ENCODE measurements at regions not wholly inside any gene's neighbourhood (a gene's known extent, or its start where the extent isn't known, plus 50 kb on each side); places are given as distances from the start of the nearest gene placed in this dataset.

- H3K27ac ChIP-seq: no peak overlapping the region
- 73 to 82% (median 77%) methylated on average over 5 of the region's 5 CpGs for WGBS, 3 donors
- no peak for TF ChIP-seq CTCF (IDR thresholded peaks at IDR 0.05)
- TF ChIP-seq EP300 (IDR thresholded peaks at IDR 0.05): no peak
- TF ChIP-seq POLR2A (IDR thresholded peaks at IDR 0.05): no peak
- intact Hi-C loops (cut with DNase I): no loop called here
- H3K36me3 ChIP-seq: no peaks in the 10 kb centered on the region
- H3K4me1 ChIP-seq (ENCODE audit: insufficient read depth): no peaks in the 10 kb centered on the region
- H3K9me3 ChIP-seq: no peaks in the 10 kb centered on the region
- H3K4me3 ChIP-seq: no peak overlapping the region
- no peak for DNase-seq
- no peaks in the 10 kb centered on the region for H3K27me3 ChIP-seq
Measured at GRCh38 chr13:64997438-64997837, 2232.7 kb downstream of the PCDH9 start.

- intact Hi-C loops (cut with DNase I): no loop called here
- H3K4me3 ChIP-seq: no peak overlapping the region
- no peak for DNase-seq
- H3K9me3 ChIP-seq: no peaks in the 10 kb centered on the region
- H3K27ac ChIP-seq: no peak overlapping the region
- H3K27me3 ChIP-seq: no peaks in the 10 kb centered on the region
- no peaks in the 10 kb centered on the region for H3K4me1 ChIP-seq (ENCODE audit: insufficient read depth)
- no peaks in the 10 kb centered on the region for H3K36me3 ChIP-seq
- WGBS, 3 donors: 69 to 82% (median 71%) methylated on average over 4 of the region's 4 CpGs
- TF ChIP-seq POLR2A (IDR thresholded peaks at IDR 0.05) (no peak), CTCF (IDR thresholded peaks at IDR 0.05) (no peak), EP300 (IDR thresholded peaks at IDR 0.05) (no peak)
Measured at GRCh38 chr13:64993514-64994164, 2236.5 kb downstream of the PCDH9 start.

- no peaks in the 10 kb centered on the region for H3K9me3 ChIP-seq
- H3K4me1 ChIP-seq (ENCODE audit: insufficient read depth): no peaks in the 10 kb centered on the region
- TF ChIP-seq CTCF (IDR thresholded peaks at IDR 0.05) (no peak), POLR2A (IDR thresholded peaks at IDR 0.05) (no peak), EP300 (IDR thresholded peaks at IDR 0.05) (no peak)
- intact Hi-C loops (cut with DNase I): no loop called here
- H3K27ac ChIP-seq: no peak overlapping the region
- DNase-seq: no peak
- no peaks in the 10 kb centered on the region for H3K27me3 ChIP-seq
- H3K4me3 ChIP-seq: no peak overlapping the region
- no peaks in the 10 kb centered on the region for H3K36me3 ChIP-seq
- WGBS, 3 donors: 46 to 59% (median 50%) methylated on average over 2 of the region's 2 CpGs
Measured at GRCh38 chr13:64992314-64992713, 2237.8 kb downstream of the PCDH9 start.

DNA sequence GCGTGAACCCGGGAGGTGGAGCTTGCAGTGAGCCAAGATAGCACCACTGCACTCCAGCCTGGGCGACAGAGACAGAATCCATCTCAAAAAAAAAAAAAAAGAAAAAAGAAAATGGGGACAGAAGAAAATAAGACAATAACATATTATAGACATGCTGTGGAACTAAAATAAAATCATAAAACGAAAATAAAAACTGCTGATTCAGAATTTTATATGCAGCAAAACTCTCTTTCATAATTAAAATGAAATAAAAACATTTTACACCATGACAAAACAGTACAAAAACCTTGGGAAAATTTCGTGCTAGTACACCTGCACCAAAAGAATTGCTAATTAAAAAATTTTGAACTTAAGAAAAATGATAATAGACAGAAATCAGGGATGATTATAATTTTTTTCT, 2245.1 kb downstream of the PCDH9 start:
- no peaks in the 10 kb centered on the region for H3K4me1 ChIP-seq (ENCODE audit: insufficient read depth)
- TF ChIP-seq CTCF (IDR thresholded peaks at IDR 0.05): no peak
- TF ChIP-seq POLR2A (IDR thresholded peaks at IDR 0.05): no peak
- no peak for TF ChIP-seq EP300 (IDR thresholded peaks at IDR 0.05)
- H3K36me3 ChIP-seq: no peaks in the 10 kb centered on the region
- no peak overlapping the region for H3K4me3 ChIP-seq
- intact Hi-C loops (cut with DNase I): no loop called here
- DNase-seq: no peak
- H3K27me3 ChIP-seq: no peaks in the 10 kb centered on the region
- 58 to 66% (median 59%) methylated on average over 5 of the region's 5 CpGs for WGBS, 3 donors
- no peaks in the 10 kb centered on the region for H3K9me3 ChIP-seq
- no peak overlapping the region for H3K27ac ChIP-seq

Measured in ovary (tissue), 7 donors.